Endothelial cell (in vitro differentiated cells): ENCODE measurements at regions not wholly inside any gene's neighbourhood (a gene's known extent, or its start where the extent isn't known, plus 50 kb on each side); places are given as distances from the start of the nearest gene placed in this dataset.

Experiments
- DNase-seq: peaks from one replicate; pipeline ENCODE4 v3.0.0; 2021; ENCODE audit warnings: low spot score
- H3K27ac Mint-ChIP-seq: one replicate; pipeline ENCODE4 v1.8.0; 2021; ENCODE audit warnings: mixed read lengths, inconsistent platforms; ENCODE audit not compliant: unreplicated experiment
- H3K27me3 Mint-ChIP-seq: one replicate; pipeline ENCODE4 v1.8.0; 2021; ENCODE audit warnings: mild to moderate bottlenecking, moderate library complexity, mixed read lengths, inconsistent platforms; ENCODE audit not compliant: unreplicated experiment
- H3K36me3 Mint-ChIP-seq: one replicate; pipeline ENCODE4 v1.8.0; 2021; ENCODE audit warnings: mild to moderate bottlenecking, low read depth, mixed read lengths, inconsistent platforms; ENCODE audit not compliant: unreplicated experiment
- H3K4me1 Mint-ChIP-seq: one replicate; pipeline ENCODE4 v1.8.0; 2021; ENCODE audit warnings: mild to moderate bottlenecking, mixed read lengths, inconsistent platforms; ENCODE audit not compliant: unreplicated experiment
- H3K4me3 Mint-ChIP-seq: one replicate; pipeline ENCODE4 v1.8.0; 2021; ENCODE audit warnings: mild to moderate bottlenecking, mixed read lengths, inconsistent platforms; ENCODE audit not compliant: unreplicated experiment
- H3K9me3 Mint-ChIP-seq: one replicate; pipeline ENCODE4 v1.8.0; 2021; ENCODE audit warnings: mixed read lengths, inconsistent platforms; ENCODE audit not compliant: unreplicated experiment
- TF ChIP-seq, protein P1 (sequence below): fragments of 200-600 bp; sonication (generic); IDR thresholded peaks from one replicate; pipeline ENCODE4 v1.5.0; 2021; ENCODE audit warnings: antibody characterized with exemption; ENCODE audit not compliant: unreplicated experiment

DNA sequence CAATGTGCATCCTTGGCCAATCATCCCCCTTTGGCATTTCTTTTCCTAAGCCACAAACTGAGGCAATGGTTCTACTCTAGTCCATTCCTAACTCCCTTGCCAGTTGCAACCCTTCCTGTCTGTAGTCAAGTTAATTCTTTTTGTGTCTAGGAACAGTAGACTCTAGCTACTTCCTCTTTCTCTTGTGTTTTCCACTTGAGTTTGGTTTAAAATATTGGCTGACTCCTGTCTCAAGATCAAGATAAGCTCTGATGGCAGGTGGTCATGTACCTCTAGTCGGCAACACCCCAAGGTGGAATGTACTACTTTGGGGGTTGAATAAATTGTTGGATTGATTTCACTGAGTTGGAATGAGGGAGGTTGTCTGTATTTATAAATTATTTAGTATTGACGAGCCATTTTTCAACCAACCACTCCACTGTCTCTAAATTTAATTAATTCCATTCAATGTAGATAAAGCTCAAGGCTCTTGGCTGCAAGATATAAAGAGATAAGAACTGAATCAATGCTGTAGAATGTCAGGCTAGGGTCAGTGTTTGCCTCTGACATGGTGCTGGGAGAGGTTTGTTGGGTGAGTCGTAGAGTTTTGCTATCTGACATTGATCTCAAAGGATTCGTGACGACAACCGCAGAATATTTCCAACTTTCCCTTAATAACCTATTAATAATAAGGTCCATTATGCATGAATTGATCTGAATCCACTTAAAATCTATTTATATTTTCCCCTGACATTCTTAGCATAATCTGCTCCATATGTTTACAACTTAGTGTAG, 188.7 kb upstream of the APCDD1 start:
- TF ChIP-seq, protein P1, sequence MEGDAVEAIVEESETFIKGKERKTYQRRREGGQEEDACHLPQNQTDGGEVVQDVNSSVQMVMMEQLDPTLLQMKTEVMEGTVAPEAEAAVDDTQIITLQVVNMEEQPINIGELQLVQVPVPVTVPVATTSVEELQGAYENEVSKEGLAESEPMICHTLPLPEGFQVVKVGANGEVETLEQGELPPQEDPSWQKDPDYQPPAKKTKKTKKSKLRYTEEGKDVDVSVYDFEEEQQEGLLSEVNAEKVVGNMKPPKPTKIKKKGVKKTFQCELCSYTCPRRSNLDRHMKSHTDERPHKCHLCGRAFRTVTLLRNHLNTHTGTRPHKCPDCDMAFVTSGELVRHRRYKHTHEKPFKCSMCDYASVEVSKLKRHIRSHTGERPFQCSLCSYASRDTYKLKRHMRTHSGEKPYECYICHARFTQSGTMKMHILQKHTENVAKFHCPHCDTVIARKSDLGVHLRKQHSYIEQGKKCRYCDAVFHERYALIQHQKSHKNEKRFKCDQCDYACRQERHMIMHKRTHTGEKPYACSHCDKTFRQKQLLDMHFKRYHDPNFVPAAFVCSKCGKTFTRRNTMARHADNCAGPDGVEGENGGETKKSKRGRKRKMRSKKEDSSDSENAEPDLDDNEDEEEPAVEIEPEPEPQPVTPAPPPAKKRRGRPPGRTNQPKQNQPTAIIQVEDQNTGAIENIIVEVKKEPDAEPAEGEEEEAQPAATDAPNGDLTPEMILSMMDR: no peak
- Mint-ChIP-seq H3K9me3 (no peaks in the 10 kb centered on the region), H3K4me3 (no peak overlapping the region), H3K27me3 (peaks cover 1% of the 10 kb centered on the region), H3K36me3 (no peaks in the 10 kb centered on the region), H3K27ac (no peak overlapping the region), H3K4me1 (peaks cover 13% of the 10 kb centered on the region)
- no peak for DNase-seq

DNA sequence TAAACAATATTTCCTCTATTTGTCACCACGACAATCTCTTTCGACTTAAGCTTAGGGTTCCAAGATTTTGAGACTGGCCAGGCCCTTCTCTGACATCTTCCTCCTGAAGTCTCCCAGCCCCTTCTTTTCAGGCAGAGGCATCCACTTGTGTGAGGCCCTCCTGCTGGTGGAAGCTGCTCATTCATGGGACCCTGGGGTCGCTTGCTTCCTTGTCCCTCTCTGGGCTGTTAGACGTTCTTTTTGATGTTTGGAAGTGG, 188.2 kb upstream of the APCDD1 start:
- Mint-ChIP-seq H3K27ac (no peak overlapping the region), H3K36me3 (no peaks in the 10 kb centered on the region), H3K4me1 (peaks cover 13% of the 10 kb centered on the region), H3K9me3 (no peaks in the 10 kb centered on the region), H3K27me3 (peaks cover 1% of the 10 kb centered on the region), H3K4me3 (no peak overlapping the region)
- TF ChIP-seq, protein P1: no peak
- no peak for DNase-seq

DNA sequence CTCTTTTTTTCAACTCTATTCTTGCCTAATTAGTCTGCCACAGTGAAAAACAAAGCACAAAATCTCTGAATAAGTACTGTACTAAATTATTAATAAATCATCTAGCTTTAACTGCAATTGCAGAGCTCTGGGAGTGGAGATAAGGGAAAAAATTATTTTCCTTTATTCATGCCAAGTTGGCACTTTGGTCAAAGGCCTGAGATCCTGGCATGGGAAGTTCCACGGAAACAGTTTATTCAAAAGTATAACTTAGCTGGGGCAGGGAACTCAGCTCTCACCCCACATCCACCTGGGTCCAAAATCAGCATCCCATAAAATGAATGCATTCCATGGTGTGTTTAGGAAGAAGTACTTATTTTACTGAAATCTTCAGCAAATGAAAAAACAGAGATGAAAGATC, 185.2 kb upstream of the APCDD1 start:
- TF ChIP-seq, protein P1: no peak
- Mint-ChIP-seq H3K27me3 (peaks cover 3% of the 10 kb centered on the region), H3K9me3 (no peaks in the 10 kb centered on the region), H3K4me3 (no peak overlapping the region), H3K36me3 (no peaks in the 10 kb centered on the region), H3K27ac (no peak overlapping the region), H3K4me1 (peaks cover 13% of the 10 kb centered on the region)
- DNase-seq: no peak

DNA sequence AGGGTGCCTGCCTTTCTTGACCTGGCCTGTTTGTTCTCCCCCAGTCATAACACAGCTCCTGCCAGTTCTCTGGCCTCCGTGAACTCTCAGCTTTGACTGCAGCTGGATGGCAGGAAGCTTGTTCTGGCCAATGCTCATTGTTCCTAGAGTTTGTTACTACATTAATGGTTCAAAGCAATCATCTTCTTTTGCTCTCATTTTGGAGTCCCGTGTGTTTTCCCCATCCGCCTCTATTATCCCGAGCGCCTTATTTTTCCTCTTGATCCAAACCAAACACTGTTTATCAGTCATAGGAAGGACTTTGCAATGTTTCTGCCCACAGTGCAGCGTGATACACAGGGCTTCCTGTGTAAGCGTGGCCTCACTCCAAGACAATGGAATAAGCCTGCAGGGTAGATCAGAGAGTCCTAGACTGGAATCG, 184.3 kb upstream of the APCDD1 start:
- Mint-ChIP-seq H3K36me3 (no peaks in the 10 kb centered on the region), H3K27ac (peak overlapping the region; percentile 50), H3K9me3 (no peaks in the 10 kb centered on the region), H3K4me1 (peaks cover 13% of the 10 kb centered on the region), H3K27me3 (peaks cover 5% of the 10 kb centered on the region), H3K4me3 (no peak overlapping the region)
- TF ChIP-seq, protein P1: no peak
- no peak for DNase-seq

DNA sequence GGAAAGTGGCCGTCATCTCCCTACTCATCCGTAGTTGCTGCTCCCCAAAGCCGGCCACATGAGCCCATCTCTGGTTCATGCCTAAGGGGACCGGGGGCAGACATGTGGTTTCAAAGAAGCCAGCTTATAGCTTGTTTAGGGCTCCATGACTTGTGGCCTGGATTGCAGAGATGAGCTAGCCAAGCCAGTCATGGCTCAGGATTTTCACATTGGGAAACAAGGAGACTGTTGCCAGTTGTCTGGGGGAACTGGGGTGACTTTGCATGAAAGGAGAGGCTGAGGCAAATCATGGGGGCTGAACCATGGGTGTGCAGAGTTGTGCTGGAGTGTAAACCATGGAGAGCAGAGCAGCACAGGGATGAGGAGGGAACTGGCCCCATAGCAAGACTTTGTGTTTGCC, 183.0 kb upstream of the APCDD1 start:
- no peak overlapping the region for H3K27ac Mint-ChIP-seq
- no peak for DNase-seq
- TF ChIP-seq, protein P1: no peak
- no peak overlapping the region for H3K4me3 Mint-ChIP-seq
- H3K4me1 Mint-ChIP-seq: peaks cover 13% of the 10 kb centered on the region
- H3K27me3 Mint-ChIP-seq: peaks cover 5% of the 10 kb centered on the region
- H3K36me3 Mint-ChIP-seq: no peaks in the 10 kb centered on the region
- no peaks in the 10 kb centered on the region for H3K9me3 Mint-ChIP-seq
